ENCODE measurements at regions not wholly inside any gene's neighbourhood (a gene's known extent, or its start where the extent isn't known, plus 50 kb on each side); places are given as distances from the start of the nearest gene placed in this dataset.
A peak's percentile ranks its signal among the peaks of the same experiment; 100 is the strongest.

DNA sequence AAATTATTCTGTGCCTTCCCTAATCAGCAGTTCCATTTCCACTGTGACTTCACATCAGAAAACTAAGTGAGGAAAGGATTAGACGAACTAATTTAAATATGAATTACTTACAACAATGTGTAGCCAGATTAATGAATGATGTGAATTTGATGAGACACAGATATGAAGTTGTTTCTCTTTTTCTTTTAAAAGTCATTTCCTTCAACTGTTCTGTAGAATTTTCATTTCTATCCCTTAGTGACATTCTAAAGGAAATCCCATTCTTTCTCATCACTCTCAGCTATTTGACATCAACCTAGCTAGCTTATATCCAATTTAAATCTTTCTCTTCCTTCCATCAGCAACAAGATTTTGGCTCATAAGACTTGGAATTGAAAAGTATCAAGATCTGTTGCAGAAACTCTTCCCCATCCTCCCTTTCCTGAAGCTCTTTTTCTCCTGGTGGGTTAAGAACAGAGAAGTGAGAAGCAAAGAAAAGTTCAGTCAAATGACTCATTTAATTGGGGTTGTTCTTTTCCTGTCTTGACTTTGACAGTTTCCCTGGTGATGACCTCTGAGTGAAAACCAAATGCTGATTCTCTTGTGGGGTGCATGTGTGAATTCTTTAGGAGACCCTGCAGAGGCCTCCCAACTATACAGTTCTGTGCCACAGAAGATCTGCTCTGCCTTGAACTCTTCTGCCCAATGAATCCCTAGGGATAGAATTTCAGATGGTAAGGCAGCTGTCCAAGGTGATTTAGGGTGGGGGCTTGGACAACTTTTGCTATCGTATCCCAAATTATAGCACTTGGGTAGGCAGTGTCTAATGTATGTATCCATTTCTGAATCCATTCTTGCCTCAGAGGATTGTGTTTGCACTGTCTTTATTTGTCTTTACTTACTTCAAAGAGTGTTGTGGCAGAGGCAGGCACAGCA is 232.5 kb upstream of the GPRIN3 start:
- Mint-ChIP-seq H3K36me3 (no peaks in the 10 kb centered on the region), H3K4me1 (no peaks in the 10 kb centered on the region), H3K27ac (no peak overlapping the region), H3K4me3 (no peak overlapping the region), H3K9me3 (peaks cover 15% of the 10 kb centered on the region)
- DNase-seq (ENCODE audit: low spot score in 2 of 2) = no peak
- ATAC-seq = peak; percentile 74

GRCh38 chr4:89539374-89539773 is 231.8 kb upstream of the GPRIN3 start:
- Mint-ChIP-seq H3K4me3 (no peak overlapping the region), H3K4me1 (no peaks in the 10 kb centered on the region), H3K27ac (no peak overlapping the region), H3K36me3 (no peaks in the 10 kb centered on the region), H3K9me3 (peaks cover 11% of the 10 kb centered on the region)
- peak; percentile 41 for ATAC-seq
- DNase-seq (ENCODE audit: low spot score in 2 of 2) = no peak

DNA sequence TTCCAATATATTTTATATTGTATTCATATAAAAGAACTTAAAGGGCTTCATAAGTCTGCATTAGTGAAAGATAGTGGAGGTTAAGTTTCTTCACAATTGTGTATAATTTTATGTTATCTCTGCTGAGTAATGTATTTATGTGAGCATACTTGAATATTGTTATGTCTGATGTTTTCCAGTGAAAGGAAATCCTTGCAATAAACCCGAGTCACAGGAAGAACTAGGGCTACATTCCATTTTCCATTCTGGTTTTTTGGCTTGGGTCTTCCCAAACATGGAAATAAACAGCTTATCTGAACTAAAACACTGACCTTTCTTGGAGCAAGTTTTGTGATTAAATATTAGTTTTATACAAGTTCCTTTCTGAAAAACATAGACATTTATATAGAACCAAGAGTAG is 231.3 kb upstream of the GPRIN3 start:
- Mint-ChIP-seq H3K9me3 (peaks cover 8% of the 10 kb centered on the region), H3K4me3 (no peak overlapping the region), H3K36me3 (no peaks in the 10 kb centered on the region), H3K27ac (no peak overlapping the region), H3K4me1 (no peaks in the 10 kb centered on the region)
- ATAC-seq (no peak), DNase-seq (ENCODE audit: low spot score in 2 of 2) (no peak)

GRCh38 chr4:89538171-89538570 is 230.6 kb upstream of the GPRIN3 start:
- DNase-seq (ENCODE audit: low spot score in 2 of 2) (no peak), ATAC-seq (no peak)
- Mint-ChIP-seq H3K9me3 (peaks cover 2% of the 10 kb centered on the region), H3K4me3 (no peak overlapping the region), H3K4me1 (no peaks in the 10 kb centered on the region), H3K36me3 (no peaks in the 10 kb centered on the region), H3K27ac (no peak overlapping the region)

DNA sequence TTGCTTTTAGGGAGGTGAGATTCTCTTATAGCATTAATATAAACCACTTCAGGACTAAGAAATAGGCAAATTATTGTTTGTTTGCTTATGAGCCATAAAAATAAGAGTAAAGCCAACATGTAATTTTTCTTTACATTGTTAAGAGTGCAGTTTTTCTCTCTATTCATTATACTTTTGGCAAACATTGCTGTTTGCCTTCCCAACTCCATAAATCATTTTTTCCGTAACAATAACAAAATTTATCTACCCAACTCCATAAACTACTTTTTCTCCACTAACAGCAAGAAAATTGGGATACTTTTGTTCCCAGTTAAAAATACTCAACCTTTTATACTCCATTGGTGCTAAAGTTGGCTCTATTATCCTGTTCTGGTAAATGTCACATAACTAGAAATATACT is 229.7 kb upstream of the GPRIN3 start:
- no peak overlapping the region for H3K27ac Mint-ChIP-seq
- H3K9me3 Mint-ChIP-seq = no peaks in the 10 kb centered on the region
- H3K4me3 Mint-ChIP-seq = no peak overlapping the region
- H3K4me1 Mint-ChIP-seq = no peaks in the 10 kb centered on the region
- ATAC-seq (no peak), DNase-seq (ENCODE audit: low spot score in 2 of 2) (no peak)
- no peaks in the 10 kb centered on the region for H3K36me3 Mint-ChIP-seq

GRCh38 chr4:89535251-89535650 is 227.7 kb upstream of the GPRIN3 start:
- Mint-ChIP-seq H3K27ac (no peak overlapping the region), H3K9me3 (no peaks in the 10 kb centered on the region)

GRCh38 chr4:89534356-89534755 is 226.8 kb upstream of the GPRIN3 start:
- Mint-ChIP-seq H3K9me3 (no peaks in the 10 kb centered on the region), H3K27ac (no peak overlapping the region), H3K4me3 (no peak overlapping the region), H3K4me1 (no peaks in the 10 kb centered on the region), H3K36me3 (no peaks in the 10 kb centered on the region)
- no peak for ATAC-seq
- no peak for DNase-seq (ENCODE audit: low spot score in 2 of 2)

More at GRCh38 chr4:89535251-89535650, 227.7 kb upstream of the GPRIN3 start:
- no peak for DNase-seq (ENCODE audit: low spot score in 2 of 2)
- Mint-ChIP-seq H3K36me3 (no peaks in the 10 kb centered on the region), H3K4me3 (no peak overlapping the region), H3K4me1 (no peaks in the 10 kb centered on the region)
- ATAC-seq = no peak

- Mint-ChIP-seq H3K4me3 (no peak overlapping the region), H3K36me3 (no peaks in the 10 kb centered on the region), H3K9me3 (no peaks in the 10 kb centered on the region), H3K4me1 (peaks cover 6% of the 10 kb centered on the region), H3K27ac (no peak overlapping the region)
- ATAC-seq = no peak
- no peak for DNase-seq (ENCODE audit: low spot score in 2 of 2)
Measured at GRCh38 chr4:89531932-89532640, 224.5 kb upstream of the GPRIN3 start.

DNA sequence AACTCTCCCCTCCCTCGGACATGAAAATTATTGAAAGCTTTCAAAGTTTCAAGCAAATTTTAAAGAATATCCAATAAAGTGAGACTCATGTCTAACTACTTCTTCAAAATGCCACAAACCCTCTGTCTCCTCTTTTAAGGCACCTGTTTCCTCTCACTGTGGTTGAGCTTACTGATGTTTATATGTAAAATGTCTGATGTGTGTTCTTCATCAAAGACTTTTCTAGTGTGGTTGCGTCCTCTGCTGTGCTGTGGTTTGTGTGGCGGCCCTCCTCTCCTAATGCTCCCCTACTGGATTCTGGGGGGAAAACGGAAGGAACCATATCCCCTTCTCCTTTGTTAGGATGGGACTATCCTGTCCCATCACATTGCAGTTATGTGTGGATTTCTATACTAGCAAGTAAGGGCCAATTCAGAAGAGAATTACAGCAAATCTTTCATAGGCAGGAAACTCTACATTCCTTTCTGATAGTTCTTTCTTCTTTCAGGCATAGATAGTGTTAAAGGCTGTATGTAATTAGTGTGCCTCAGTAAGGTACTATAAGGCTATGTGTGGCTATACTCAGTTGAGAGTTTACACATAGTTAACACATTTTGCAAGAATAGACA is 221.0 kb upstream of the GPRIN3 start:
- no peak for ATAC-seq
- Mint-ChIP-seq H3K9me3 (no peaks in the 10 kb centered on the region), H3K4me3 (no peak overlapping the region)

DNA sequence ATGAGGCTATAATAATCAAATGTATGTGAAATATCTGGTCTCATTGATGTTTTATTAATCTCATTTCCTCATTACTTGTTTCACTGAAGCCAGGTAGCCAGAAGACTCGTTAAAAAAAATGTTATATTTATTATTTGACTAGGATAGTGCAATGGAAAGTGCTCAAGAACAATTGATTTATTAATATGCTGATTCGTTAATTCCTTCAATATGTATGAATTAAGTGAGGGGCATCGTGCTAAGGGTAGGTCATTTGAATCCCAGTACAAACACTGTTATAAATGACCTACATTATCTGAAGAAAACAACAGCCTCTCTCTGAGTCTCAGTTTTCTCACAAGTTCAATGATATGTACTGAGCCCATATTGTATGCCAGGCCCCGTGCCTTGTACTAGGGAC is 214.2 kb upstream of the GPRIN3 start:
- no peaks in the 10 kb centered on the region for H3K36me3 Mint-ChIP-seq
- H3K4me3 Mint-ChIP-seq = no peak overlapping the region
- no peak overlapping the region for H3K27ac Mint-ChIP-seq
- no peaks in the 10 kb centered on the region for H3K4me1 Mint-ChIP-seq
- ATAC-seq (no peak), DNase-seq (ENCODE audit: low spot score in 2 of 2) (no peak)
- H3K9me3 Mint-ChIP-seq = no peaks in the 10 kb centered on the region

More for the DNA sequence above, 221.0 kb upstream of the GPRIN3 start:
- no peak for DNase-seq (ENCODE audit: low spot score in 2 of 2)
- Mint-ChIP-seq H3K36me3 (no peaks in the 10 kb centered on the region), H3K4me1 (peaks cover 6% of the 10 kb centered on the region), H3K27ac (no peak overlapping the region)

GRCh38 chr4:89519771-89520320 is 212.2 kb upstream of the GPRIN3 start:
- no peaks in the 10 kb centered on the region for H3K36me3 Mint-ChIP-seq
- H3K4me1 Mint-ChIP-seq = no peaks in the 10 kb centered on the region
- H3K27ac Mint-ChIP-seq = no peak overlapping the region
- DNase-seq (ENCODE audit: low spot score in 2 of 2) (no peak), ATAC-seq (no peak)
- no peaks in the 10 kb centered on the region for H3K9me3 Mint-ChIP-seq
- no peak overlapping the region for H3K4me3 Mint-ChIP-seq

DNA sequence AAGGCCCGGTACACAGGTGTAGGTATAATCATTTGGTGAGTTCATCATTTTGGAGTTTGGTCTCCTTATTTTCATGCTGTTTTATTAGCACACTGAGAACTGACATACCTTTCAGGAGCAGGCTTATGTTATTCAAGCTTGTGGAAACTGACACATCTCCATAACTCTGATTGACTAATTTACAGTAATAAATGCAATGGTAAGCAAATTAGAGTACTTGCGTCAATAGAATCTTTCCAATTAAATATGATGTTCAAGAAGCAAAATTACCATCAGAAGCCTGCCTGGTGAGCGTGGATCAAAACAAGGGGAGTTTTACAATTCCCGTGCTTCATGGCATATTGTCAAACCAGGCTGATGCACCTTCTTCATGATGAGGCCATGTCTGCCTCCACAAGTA is 210.7 kb upstream of the GPRIN3 start:
- no peak overlapping the region for H3K27ac Mint-ChIP-seq
- ATAC-seq (no peak), DNase-seq (ENCODE audit: low spot score in 2 of 2) (no peak)
- H3K4me3 Mint-ChIP-seq = no peak overlapping the region
- no peaks in the 10 kb centered on the region for H3K9me3 Mint-ChIP-seq
- no peaks in the 10 kb centered on the region for H3K4me1 Mint-ChIP-seq
- H3K36me3 Mint-ChIP-seq = no peaks in the 10 kb centered on the region

GRCh38 chr4:89514811-89515210 is 207.2 kb upstream of the GPRIN3 start:
- no peak for DNase-seq (ENCODE audit: low spot score in 2 of 2)
- Mint-ChIP-seq H3K4me3 (no peak overlapping the region), H3K9me3 (no peaks in the 10 kb centered on the region), H3K27ac (no peak overlapping the region), H3K4me1 (peaks cover 10% of the 10 kb centered on the region), H3K36me3 (no peaks in the 10 kb centered on the region)
- no peak for ATAC-seq

GRCh38 chr4:89511776-89512175 is 204.2 kb upstream of the GPRIN3 start:
- DNase-seq (ENCODE audit: low spot score in 2 of 2) (no peak), ATAC-seq (no peak)
- H3K4me3 Mint-ChIP-seq = no peak overlapping the region
- no peaks in the 10 kb centered on the region for H3K9me3 Mint-ChIP-seq
- H3K36me3 Mint-ChIP-seq = no peaks in the 10 kb centered on the region
- H3K27ac Mint-ChIP-seq = no peak overlapping the region
- H3K4me1 Mint-ChIP-seq = peaks cover 21% of the 10 kb centered on the region

- H3K4me1 Mint-ChIP-seq = peaks cover 21% of the 10 kb centered on the region
- H3K36me3 Mint-ChIP-seq = no peaks in the 10 kb centered on the region
- no peak overlapping the region for H3K27ac Mint-ChIP-seq
- no peaks in the 10 kb centered on the region for H3K9me3 Mint-ChIP-seq
- ATAC-seq (peak; percentile 99), DNase-seq (ENCODE audit: low spot score in 2 of 2) (peak in 1 of 2 donors; percentile 55)
- H3K4me3 Mint-ChIP-seq = no peak overlapping the region
Measured at GRCh38 chr4:89509708-89510281, 202.2 kb upstream of the GPRIN3 start.

Measured in stimulated activated effector memory CD8-positive, alpha-beta T cell treated with anti-CD3 and anti-CD28 coated beads, Interleukin-12 subunit alpha, Interleukin-12 subunit beta, amount 100 ng/mL, for 72 hours (primary cell).